SU-DHL-6 (cell line): ENCODE measurements at regions not wholly inside any gene's neighbourhood (a gene's known extent, or its start where the extent isn't known, plus 50 kb on each side); places are given as distances from the start of the nearest gene placed in this dataset.

Experiments
- CTCF ChIP-seq: fragments of 200-600 bp; sonication (generic); IDR thresholded peaks from one replicate; pipeline ENCODE4 v1.5.1; 2017; ENCODE audit warnings: antibody characterized with exemption, mild to moderate bottlenecking, low read length, moderate library complexity; ENCODE audit not compliant: insufficient read depth, poor library complexity, severe bottlenecking
- EZH2phosphoT487 ChIP-seq: fragments of 200-600 bp; sonication (generic), shearing (Covaris generic); conservative IDR thresholded peaks from 2 replicates; pipeline ENCODE4 v1.6.1; 2018; ENCODE audit warnings: mild to moderate bottlenecking, antibody characterized with exemption, low read length, moderate library complexity, mixed read lengths

GRCh38 chr2:49241501-49241900 is 87.2 kb upstream of the FSHR start:
- TF ChIP-seq CTCF, result no peak
- TF ChIP-seq EZH2phosphoT487, result no peak
